Lower leg skin (tissue), 3 donors: ENCODE measurements at regions not wholly inside any gene's neighbourhood (a gene's known extent, or its start where the extent isn't known, plus 50 kb on each side); places are given as distances from the start of the nearest gene placed in this dataset.

Source experiments
- CTCF ChIP-seq, 3 donors: fragments of 450-650 bp; IDR thresholded peaks; one replicate each; pipeline ENCODE4 v1.5.1; 2016; ENCODE audit warnings: antibody characterized with exemption in 3 of 3, mild to moderate bottlenecking in 3 of 3, moderate library complexity in 2 of 3
- POLR2A ChIP-seq, 2 donors: fragments of 450-650 bp; IDR thresholded peaks; one replicate each; pipeline ENCODE4 v1.6.1; 2016 to 2017; ENCODE audit warnings: antibody characterized with exemption in 2 of 2, mild to moderate bottlenecking in 1 of 2, moderate library complexity in 1 of 2

- no peak for TF ChIP-seq POLR2A (IDR thresholded peaks at IDR 0.05)
- no peak for TF ChIP-seq CTCF (IDR thresholded peaks at IDR 0.05)
Measured at GRCh38 chr1:221521686-221522085, 220.2 kb downstream of the DUSP10 start.
